HG03095 (cell line): ENCODE measurements at regions not wholly inside any gene's neighbourhood (a gene's known extent, or its start where the extent isn't known, plus 50 kb on each side); places are given as distances from the start of the nearest gene placed in this dataset.

Source experiments
- ATAC-seq: cut with Tn5 transposase; IDR thresholded peaks from one replicate; pipeline ENCODE4 v1.9.1; 2021; ENCODE audit warnings: moderate library complexity; ENCODE audit not compliant: unreplicated experiment

DNA sequence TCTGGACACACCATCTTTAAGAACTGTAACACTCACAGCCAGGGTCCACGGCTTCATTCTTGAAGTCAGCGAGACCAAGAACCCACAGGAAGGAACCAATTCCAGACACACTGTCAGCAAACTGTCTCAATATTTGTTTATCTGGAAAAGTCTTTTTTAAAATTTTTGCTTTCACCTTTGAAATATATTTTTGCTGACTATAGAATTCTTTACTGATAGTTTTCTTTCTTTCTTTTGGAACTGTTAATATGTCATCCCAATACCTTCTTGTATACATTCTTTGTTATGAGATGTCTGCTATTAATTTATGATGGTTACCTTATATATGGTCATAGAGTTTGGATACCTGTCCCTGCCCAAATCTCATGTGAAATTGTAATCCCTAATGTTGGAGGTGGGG is 145.1 kb upstream of the IRX4 start:
- ATAC-seq: no peak

DNA sequence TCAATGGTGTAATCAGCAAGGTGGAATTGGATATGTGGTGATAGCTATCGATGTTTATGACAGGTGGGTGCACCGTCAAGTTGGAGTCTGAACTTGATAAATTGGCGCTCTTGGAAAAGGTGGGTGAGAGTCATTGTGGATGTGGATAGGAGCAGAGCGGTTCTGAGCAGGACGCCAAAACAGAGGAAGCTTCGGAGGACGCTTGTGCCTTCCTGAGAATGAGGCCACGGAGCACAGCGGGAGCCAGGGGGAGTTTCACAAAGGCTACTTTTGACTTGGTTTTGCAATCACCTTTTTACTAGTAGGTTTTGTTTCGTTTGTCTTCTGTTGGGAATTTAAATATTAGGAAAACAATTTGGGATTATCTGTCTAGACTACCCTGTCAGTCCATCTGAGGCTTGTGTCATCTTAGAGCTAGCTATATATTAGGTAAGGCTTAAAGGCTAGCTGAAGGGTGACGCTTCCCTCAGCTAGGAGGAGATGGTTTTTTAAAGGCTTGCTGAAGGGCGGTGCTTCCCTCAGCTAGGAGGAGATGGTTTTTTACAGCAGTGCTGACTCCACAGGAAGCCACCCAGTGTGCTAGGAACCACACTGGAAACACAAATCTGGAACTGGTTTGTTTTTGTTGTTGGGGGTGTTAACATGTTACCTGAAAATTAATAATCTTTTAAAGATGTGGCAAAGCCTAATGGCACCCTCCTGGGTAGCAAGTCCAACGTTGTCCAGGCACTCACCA is 142.4 kb upstream of the IRX4 start:
- no peak for ATAC-seq

DNA sequence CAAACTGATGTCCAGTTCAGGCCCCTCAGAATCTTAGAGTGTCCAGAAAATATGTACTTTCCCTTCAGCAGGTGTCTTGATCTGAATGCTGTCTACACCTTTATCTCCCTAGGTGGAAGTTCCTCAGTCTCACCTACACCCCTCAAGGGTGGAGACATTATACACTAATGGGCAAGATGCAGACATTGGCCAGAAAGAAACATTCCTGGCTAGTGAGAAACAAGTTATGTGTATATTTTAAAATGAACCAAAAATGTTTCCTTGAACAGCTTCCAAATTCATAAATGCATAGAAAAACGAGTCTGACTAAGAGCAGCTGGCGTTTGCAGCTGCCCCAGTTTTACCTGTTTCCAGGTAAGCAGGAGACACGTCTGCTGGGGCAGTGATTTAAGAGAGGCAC is 140.5 kb upstream of the IRX4 start:
- no peak for ATAC-seq

DNA sequence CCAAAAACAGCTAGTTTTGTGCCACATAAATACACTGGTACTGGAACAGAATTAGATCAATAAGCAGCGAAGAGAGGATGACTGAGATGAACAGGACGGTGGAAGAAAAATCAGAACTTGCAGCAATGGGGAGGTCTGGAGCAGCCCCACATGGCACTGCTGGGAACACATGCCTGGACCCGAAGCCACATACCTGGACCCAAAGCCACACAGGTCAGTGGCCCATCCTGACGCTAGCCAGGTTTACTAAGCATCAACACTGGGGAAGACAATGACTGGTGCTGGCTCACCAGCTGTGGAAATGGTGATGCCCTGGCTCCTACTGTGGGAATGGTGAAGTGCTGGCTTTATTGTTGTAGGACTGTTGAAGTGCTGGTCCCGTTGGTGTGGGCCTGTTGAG is 139.7 kb upstream of the IRX4 start:
- ATAC-seq: no peak

DNA sequence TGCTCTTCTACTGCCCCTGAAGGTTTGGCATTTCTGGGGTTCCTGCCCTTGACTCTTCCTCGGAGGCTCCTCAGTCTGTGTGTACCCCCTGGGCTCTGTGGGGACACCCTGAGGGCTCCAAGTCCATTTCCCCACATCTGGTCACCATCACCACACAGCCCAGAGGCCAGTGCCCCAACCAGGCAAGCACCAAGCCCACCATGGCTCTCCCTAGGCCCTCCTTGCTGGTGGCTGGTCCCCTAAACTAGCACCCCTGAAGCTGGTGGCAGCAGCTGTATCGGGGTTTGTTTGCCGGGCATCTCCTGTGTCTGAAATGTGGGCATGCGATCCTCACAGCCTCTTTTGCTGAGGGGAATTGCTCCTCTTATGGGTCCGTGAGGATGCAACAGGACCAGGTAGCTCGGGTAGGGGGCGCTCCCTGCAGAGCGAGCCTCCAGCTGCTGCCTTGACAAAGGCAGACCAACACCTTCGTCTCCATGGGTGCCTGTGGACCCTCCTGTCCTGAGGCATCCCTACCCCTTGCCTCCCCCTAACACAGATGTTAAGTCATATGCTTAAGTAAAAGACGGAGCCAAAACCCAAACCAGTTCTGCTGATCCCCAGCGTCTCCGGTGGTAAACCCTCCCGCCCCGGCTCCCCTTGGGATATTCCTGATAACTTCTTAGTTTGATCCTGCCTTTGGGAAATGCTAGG is 138.9 kb upstream of the IRX4 start:
- ATAC-seq: no peak

DNA sequence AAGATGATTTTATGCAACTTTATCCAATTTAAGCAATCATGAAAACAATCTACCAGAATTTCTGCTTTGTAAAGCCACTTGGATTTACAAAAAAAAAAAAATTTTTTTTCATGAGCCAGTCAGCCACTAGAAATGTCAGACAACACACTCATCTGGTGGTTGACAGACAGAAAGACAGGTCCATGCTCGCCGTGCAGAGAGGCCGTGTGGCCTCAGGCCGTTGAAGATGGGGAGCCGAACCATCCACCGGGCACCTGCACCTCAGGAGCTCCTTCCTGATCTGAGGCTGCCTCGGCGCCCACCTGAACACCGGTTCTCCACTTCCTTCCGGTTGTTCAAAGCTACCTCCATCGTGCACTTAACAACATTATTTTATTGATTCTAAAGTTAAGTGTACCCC is 138.0 kb upstream of the IRX4 start:
- ATAC-seq: no peak

DNA sequence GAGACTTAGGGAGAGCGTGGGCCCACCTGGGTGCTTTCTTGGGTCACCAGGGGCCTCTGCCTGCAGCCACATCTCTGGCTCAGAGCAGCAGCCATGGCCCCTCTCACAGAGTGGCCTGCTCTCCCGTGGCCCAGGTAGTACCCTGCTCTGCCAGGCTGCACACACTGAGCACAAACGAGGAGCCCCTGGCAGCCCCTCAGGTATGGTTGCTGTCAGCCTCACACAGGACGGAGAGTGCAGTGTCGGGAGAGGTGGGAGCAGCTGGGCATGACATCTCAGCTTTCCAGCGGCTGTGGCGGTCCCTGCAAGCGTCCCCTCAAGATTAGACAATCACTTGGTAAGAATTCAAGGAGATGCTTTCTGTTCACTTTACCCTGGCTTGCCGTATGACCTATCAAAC is 137.0 kb upstream of the IRX4 start:
- ATAC-seq: no peak

DNA sequence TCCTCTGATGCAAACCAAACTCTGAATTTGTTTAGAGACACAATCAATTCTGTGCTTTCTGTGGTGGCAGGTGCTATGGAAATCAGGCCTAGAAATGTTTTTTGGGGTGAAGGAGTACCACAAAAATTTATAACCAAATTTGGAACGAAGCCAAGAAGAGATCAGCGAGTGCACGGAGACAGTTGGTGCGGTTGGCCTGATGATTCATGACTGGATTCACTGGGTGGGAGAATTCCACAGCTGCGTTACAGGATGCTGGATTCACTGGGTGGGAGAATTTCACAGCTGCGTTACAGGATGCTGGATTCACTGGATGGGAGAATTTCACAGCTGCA is 135.6 kb upstream of the IRX4 start:
- ATAC-seq: no peak

DNA sequence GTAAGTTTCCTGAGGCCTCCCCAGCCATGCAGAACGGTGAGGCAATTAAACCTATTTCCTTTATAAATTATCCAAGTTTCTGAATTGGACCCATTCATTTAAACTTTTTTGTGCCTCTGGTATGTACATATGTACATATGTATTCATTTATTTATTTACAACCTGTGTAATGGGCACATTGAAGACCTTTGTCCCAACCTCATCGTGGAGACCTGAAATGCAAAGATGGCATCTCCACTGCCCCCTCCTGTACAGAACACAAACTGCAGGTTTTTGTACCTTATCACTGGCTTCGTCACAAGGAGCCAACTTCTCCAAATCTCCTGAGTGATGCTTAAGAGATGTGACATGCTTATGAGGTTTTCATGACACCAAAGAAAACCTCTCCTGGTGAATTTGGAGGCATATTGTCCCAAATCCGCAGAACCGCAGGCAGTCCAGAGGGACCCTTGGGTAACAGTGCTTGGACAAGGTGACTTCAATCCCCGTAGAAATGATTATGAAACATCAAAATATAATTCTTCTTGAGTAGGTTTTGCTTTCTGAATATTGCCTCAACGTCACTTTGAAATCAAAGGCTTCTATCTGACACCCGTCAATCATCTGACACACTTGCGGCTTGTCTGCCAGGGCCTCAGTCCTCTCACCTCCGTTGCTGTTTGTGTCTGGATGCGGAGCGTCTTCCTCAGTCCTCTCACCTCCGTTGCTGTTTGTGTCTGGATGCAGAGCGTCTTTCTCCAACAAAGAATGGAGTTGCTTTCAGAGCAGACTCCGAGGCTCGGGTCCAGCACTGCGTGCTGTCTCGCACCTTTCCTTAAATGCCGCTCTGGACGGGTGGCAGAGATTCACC is 135.0 kb upstream of the IRX4 start:
- ATAC-seq: no peak

DNA sequence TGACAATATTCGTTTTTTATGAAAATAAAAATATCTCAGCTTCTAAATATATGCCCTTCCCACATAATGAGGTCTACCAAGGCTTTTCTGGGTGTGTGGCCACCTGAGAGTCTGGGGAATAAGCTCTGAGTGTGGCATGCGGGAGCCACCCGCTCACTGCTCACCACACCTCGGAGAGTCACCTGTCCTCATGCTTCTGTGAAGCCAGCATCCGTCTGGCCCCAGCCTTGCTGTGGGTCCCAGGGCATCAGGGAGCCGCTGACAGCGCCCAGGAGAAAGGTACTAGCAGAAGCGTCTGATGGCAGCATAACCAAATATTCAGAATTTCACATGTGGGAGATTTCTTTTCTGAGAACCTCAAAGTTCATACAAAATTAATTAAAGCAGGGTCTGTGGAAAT is 133.2 kb upstream of the IRX4 start:
- ATAC-seq: no peak

DNA sequence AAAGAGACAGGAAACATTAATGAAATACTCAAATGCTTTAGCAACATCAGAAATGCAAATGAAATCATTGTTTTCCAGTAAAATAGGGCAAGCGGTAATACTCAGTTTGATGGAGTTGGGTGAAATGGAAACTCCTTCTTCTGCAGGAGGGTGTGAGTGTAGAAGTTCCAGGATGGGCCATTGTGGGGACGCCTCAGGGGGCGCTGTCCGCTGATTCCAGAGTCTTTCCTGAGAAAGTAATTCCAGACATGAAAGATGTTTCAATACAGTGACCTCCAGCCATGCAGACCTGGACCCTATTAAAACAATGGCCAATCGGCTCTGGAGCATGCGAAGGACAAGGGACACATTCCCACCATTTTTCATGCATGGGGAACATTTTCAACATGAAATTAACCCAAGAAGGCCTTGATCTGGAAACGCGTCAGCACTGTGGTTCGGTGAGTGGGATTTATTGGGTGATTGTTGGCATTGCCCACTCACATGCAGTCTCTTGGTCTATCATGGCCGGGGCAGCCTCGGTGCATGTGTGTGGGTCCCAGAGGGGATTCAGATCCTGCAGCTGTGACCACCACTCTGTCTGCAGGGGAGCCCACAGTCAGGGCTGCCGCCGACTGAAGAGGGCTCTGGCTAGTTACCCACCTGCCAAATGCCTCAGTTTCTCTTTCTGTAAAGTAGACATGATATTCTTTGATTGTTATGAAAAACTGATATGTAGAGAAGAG is 132.6 kb upstream of the IRX4 start:
- no peak for ATAC-seq

DNA sequence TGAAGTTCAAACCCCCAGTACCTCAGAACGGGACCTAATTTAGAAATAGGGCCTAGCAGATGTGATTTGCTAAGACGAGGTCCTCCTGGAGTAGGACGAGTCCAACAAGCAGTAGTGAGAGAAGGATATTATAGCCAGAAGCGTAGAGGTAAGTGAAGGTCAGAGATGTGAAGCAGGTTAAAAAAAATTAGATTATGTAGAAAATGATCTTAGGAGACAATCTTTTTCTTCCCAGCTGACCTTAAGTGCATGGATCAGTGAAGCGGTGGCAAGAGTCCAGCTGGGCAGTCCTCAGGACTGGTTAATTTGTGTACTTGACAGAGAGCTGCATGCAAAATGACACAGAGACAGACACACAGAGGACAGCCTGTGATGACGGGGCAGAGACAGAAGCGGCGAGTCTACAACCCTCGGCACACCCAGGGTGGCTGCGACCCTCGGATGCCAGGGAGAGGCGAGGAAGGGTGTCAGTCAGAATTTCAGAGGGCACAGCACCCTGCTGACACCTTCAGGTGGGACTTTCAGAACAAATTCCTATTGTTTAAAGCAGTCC is 131.4 kb upstream of the IRX4 start:
- ATAC-seq: no peak

DNA sequence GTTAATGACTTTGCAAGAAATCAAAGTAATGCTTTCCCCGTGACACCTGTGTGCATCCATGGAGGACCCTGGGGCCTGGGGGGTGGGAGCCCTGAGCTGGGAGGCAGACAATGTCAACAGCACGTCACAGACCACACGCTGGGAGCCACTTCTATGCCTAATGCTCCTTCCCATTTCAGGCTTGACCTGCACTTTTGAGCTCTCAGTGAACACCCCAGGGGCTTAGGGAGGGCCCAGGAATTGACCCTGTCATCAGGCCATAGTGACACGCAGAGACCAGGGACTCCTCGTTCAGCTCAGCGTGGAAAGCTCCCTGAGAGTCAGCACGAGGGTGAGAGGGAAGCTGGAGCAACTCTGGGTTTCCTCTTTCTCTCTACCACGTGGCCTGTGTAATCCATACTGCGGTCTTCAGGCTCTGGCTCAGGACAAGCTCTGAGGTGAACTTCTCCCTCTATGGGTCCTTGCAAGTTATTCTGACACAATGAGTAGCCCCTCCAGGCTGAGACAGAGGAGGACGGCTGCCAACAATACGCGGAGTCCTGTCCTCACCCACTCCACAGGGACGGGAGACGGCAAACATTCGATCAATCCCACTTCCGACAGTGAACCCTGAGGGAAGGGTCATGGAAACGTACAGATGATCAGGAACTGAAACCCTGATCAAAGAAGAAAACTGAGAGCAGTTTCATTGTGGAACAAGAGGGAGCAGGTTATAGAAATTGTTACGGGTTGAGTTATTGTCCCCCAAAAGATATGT is 130.8 kb upstream of the IRX4 start:
- no peak for ATAC-seq

DNA sequence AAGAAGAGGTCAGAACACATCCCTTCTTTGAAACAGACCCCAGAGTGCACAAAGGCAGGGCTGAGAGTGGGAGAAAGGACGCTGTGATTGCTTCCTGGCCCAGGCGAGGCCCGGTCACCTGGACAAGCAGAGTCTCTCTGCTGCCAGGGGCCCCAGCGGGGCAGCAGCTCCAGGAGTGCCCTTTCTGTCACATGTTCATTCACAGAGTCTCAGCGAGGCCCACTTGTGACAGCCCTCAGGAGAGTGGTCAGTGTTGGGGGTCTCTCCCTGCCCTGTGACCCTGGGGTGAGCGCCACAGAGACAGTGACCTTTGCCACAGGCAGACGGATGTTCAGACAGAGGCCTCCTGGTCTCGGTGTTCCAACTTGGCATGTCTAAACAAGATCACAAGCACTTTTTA is 130.2 kb upstream of the IRX4 start:
- ATAC-seq: no peak

DNA sequence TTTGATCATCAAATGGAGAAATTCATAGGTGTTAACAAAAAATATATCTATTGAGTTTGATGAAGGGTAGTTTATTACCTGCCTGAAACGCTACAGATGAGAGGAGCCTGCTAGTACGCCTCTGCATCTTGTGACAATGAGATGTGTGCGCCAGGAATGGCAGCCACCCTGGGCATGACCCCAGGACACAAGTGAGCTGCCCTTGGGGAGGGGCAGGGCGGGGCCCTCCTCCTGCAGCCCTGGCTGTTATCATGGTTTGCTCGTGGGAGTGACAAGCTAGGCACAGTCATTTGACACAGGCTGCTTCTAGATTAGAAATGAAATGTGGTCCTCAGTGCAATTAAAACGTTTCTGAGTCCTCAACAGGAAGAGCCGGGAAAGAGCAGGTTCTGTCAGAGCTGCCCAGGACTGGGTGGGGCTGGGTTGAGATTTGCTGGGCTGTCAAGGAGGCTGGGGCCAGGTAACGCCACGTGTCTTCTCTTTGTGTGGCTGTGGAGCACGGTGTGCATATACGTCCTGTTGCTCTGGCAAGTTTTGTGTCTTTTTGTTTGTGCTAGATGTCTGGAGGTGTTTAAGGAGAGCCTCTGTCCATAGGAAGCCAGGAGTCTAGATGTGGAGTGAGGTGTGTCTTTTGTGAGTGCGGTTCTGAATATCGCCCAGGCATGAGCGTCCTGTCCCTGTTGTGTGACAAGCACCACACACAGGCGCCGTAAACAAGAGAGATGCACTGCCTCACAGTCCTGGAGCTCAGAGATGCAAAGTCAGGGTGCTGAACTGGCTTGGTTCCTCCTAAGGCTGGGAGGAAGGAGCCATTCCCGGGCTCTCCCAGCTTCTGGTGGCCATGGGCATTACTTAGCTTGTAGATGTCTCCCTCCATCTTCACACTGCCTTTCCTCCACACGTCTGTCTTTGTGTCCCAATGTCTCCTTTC is 129.0 kb upstream of the IRX4 start:
- ATAC-seq: no peak

DNA sequence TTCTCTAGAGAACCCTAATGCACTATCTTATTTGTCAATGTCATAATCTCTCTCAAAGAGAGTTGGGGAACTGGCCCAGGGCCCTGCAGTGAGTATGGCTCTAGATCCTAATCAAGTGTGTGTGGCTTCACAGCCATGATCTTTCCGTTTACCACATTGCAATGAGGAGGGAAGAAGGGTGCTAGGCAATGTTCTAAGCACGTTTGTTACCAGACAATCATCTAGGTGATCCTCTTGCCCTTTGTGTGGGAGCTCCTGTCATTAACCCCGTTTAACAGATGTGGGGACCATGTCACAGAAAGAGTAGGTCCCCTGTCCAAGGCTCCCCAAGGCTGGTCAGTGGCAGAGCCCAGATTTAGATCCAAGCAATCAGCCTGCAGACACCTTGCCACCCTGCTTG is 128.2 kb upstream of the IRX4 start:
- ATAC-seq: no peak

DNA sequence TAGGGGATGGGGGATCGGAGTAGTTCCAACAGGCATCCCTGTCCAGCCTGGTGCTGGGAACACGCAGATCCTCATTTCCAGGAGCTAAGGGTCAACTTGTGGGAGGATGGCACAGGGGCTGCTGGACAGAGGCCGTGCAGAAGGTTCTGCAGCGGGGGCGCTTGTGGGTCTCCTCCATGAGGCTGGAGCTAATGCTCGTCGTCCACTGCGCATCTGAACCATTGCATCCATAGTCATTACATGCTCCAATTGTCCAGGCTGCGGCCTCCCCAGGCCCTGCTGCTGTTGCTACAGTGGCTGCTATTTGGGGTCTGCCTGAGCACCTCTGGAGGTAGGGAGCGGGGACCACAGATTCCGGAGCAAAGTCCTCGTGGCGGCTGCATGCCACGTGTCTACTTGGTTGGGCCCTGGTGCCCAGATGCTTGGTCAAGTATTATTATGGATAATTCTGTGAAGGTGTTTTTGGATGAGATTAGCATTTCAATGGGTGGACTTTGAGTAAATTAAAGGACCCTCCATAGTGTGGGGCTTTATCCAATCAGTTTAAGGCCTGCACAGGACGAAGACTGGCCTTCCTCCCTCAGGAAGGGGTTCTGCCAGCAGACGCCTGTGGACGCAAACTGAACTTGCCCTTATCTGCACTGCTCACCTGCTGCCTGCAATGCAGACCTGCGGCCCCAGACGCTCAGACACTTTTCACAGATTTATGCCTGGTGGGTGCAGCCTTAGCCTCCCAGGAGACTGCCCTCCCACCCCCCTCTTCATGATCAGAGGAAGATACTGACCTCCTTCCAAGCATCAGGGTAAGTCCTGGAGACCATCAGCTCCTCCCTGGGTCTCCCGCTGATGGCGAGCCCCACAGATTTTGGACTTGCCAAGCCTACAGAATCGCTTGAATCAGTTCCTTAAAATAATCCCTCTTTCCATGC is 127.5 kb upstream of the IRX4 start:
- ATAC-seq: no peak
